GM21447 (cell line): ENCODE measurements at regions not wholly inside any gene's neighbourhood (a gene's known extent, or its start where the extent isn't known, plus 50 kb on each side); places are given as distances from the start of the nearest gene placed in this dataset.

Source experiments
- ATAC-seq: cut with Tn5 transposase; IDR thresholded peaks from one replicate; pipeline ENCODE4 v1.9.1; 2021; ENCODE audit not compliant: unreplicated experiment

DNA sequence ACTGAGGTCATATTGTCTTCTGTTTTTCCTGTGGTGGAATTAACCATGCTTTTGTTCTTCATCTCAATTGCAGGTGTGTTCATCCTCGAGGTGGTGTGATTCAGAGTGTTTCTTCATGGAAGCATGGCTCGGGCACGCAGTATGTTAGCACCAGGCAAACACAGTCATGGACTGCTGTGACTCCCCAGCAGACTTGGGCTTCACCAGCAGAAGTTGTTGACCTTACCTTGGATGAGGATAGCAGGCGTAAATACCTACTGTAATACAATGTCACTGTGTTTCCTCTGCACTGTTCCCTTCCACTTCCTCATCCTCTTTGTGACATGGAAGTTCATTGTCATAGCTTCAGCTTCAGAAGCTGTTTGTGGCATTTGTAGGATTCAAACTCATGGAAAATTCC is 158.7 kb downstream of the HAUS1 start:
- no peak for ATAC-seq

DNA sequence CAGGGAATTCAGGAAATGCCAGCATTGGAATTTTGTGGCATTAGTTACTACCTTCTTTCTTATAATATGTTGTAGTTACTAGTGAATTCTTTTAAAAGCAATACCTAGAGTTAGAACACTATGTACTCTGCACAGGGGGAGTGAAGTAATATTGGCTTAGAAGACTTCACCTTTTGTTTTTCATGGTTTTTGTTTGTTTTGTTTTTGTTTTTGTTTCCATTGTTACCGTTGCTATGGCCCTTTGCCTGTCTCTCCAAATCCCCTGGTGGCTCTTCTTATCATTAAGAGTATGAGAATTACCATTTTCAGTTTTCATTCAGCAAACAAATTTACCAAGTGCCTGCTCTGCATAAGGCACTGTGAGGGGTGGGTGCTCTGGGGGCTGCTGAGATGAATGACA is 160.1 kb downstream of the HAUS1 start:
- no peak for ATAC-seq

DNA sequence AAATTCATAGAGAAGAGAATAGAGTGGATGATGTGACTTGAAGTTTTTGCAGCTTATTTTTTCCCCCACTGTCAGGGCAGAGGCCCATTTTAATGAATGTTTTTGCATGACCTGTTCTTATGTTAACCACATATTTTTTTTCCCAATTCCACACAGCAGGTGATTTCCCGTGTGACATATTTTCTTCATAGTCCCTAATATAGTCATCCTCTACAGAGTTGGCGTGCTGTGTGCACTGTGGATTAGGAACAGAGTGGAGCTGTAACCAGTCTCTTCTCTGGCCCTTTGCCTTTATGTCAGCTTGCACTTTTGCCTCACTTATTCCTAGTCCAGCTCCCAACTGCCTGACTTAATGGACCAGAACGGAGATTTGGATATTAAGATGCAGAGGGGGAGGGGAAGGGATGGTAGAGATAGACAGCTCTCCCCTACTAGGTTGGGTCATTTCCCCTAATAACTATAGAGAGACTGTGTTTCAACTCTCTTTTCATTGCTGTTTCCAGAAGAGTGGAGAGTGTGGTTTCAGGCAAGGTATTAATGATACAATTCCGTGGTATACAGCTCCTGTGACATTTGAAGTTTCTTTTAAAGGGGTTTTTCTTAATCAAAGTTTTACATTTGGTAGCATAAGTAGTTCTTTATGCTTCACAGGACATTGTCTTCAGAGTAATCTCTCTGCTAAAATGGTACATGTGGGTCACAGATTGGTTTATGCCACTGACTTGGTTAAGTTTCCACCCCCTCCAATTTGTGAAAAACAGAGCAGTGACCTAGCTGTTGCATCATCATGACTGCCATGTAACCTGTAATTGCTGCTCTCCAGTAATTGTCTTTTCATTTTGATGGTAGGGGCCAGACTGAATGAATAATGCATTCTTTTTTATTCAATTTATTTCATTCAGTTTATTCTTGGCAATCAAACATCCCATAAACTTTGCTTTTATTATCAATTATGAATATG is 161.3 kb downstream of the HAUS1 start:
- ATAC-seq: no peak

DNA sequence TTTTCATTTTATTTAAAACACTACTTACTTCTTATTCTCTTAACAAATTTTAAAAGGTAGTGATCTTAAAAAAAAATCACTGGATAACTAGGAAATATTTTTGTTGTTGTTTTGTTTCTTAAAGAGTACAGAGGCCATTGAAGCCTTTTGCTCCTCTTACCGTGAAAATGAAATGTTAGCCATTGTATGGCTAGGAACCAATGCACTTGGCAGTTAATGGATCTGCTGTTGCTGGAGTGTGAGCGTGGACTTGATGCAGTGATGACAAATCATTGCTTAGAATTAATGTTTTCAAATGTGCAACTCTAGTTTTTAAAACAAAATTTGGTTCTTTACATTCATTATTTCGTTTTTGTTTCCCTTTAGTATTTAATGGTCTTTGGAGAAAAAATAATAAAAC is 162.3 kb downstream of the HAUS1 start:
- no peak for ATAC-seq

DNA sequence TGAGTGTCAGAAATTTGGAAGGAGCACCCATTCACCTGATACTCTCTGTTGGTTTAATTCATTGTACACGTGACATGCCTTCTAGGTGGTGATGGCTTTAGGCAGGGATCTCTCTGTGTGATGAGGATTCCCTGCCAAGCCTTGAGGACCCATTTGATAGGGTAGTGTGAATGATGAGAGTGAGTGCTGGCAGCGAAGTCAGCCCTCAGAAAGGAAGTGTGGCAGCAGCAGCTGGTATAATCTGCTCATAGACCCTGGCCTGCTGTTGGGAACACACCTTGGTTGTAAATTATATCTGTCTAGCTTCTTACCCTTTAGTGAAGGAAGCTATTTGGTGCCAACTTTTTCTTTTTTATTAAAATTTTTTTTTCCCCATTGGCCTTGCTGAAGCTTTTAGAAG is 164.5 kb downstream of the HAUS1 start:
- no peak for ATAC-seq

DNA sequence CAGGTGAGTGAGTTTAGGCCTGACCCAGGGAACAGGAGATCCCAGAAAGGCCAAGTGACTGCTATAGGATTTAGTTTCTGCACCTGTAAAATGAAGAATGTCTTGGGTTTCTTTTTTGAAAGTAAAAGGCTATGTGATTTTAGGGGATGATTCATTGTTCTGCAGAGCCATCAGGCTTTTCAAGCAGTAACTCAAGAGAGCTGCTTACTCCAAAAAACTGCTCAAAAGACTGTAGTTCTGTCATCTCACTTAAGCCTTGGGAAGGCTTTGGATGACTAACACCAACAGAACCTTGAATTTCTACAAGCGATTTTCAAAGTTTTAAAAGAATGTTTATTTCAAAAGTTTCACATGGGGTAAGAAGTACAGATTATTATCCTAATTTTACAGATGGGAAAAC is 165.1 kb downstream of the HAUS1 start:
- ATAC-seq: no peak

DNA sequence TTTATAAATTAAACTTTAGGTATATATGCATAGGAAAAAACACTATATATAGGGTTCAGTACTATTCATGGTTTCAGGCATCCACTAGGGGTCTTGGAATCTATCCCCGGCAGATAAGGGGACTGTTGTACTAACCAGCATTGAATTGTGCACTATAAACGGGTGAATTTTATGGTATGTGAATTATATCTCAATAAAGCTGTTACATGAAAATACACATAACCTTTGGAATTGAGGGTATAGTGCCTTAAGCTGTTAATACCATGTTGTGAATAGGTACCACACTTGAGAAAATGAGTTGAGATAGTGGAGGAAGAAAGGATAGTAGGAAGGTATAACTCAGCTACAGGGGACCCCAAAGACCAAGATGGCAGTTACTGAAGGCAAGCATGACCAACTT is 167.3 kb downstream of the HAUS1 start:
- no peak for ATAC-seq

DNA sequence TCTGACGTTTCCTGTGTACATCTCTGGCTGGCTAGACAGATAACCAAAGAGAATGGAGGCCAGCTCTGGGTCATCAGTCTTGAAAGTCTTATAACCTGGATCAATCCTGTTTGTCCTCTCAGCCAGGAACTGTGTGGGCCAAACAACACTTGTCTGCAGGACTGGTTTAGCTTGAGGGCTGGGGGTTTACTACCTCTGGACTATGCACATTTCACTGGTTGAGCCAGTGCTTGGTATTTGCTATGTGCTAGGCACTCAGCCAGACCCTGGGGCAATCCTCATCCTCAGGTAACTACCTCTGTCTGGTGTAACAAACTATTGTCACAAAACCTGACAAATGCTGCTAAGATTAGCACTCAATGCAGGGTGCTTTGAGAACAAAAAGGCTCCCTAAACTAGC is 169.7 kb downstream of the HAUS1 start:
- no peak for ATAC-seq

DNA sequence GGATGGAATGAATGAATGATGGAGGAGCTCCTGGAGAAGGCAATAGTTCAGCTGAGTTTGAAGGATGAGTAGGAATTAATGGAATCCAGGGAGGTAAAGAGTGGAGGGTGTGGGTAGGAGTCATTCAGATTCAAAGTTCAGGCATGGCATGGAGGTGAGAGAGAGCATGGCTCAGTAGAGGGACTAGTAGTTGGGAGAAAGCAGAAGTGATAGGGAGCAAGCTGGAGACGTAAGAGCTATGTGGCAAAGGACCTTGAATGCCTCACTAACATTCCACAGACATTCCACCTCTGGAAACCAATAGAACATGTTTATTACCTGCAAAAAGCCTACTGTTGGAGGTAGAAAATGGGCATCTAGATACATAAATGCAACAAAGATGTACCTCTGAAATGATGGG is 170.1 kb downstream of the HAUS1 start:
- ATAC-seq: no peak

DNA sequence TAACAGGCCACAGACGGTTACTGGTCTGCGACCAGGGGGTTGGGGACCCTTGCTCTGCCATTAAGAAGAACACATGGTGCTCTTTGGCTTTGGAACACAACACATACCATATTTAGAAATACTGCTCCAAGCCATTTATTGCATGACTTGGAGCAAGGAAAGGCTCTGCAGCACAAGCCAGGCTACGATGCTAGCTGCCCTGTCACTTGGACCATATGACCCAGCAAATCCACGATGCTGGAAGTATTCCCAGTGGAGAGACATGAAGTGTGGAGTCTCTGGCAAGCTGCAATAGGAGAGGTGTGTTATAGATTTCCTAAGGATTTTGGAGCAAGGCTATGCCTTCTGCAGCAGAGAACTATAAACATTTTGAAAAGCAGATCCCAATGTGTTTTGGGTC is 171.2 kb downstream of the HAUS1 start:
- no peak for ATAC-seq

DNA sequence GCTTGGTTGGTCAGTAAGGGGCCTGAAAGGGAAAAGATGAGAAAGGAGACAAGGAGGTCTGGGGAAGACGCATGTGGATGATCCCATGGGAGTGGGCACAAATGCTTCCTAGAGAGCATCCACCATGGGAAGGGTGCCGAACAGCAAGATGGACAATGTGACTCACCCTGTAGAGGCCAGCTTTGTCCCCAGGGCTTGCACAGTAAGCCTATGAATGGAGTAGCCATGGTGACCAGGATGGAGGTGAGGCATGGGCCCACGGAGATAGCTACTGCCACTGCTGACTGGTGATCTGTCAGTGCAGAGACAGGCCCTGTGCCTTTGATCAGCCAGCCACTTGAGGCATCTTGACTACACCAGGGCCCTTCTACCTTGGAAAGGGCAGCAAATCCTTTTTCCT is 172.6 kb downstream of the HAUS1 start:
- ATAC-seq: no peak

DNA sequence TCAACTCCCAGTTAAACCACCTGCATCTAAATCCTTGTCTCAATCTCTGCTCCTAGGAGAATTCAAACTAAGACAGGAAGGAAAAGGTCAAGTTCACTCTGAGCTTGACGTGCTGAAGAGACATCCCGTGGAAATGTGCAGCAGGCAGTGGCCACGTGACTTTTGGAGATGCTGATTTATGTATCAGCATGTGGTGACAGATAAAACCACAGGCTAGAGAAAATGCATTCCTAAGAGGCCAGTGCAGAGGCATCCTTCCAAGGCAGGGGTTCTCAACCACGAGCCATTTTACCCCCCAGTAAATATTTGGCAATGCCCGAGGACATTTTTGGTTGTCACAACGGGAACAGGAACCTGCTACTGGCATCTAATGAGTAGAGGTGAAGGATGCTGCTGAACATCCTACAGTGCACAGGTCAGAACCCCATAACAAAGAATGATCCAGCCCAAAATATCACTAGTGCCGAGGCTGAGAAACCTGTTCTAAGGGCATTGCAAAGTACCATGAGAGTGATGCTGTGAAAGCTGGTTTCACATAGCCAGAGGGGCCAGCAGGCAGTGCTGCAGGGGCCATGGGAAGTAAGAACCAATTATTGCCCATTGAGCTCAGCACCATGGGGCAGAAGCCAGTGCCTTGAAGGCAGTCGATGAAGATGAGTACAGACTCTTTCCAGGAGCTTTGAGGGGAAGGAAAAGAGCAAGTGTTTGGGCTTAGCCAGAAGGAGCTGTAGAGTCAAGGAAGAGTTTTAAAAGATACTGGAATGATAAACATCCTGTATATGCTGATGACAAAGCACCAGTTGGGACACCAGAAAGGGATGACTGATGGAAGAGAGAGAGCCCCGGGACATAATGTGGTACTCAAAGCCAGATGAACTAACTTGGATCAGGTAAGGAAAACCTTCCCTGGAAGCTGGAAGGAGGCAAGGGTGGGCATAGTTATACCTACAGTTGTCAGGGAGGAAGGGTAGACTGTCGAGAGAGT is 174.6 kb downstream of the HAUS1 start:
- no peak for ATAC-seq

DNA sequence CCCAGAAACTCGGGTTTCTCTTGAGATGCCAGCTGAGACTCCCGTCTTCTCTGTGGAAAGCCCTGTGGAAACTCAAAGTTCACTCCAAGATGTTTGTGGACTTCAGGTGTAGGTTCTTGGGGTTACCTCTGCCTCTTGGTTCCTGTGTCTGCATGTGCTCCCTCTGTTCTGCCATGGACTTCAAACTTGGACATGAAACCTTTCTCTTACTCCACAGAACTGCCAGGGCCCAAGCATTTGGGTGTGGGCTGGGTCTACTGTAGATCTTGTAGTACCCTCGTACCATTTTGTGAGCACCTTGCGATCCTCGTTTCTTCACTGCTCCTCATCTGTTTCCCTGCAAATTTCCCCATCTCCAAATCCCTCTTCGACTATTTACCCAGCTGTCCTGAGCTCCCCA is 175.5 kb downstream of the HAUS1 start:
- ATAC-seq: no peak

DNA sequence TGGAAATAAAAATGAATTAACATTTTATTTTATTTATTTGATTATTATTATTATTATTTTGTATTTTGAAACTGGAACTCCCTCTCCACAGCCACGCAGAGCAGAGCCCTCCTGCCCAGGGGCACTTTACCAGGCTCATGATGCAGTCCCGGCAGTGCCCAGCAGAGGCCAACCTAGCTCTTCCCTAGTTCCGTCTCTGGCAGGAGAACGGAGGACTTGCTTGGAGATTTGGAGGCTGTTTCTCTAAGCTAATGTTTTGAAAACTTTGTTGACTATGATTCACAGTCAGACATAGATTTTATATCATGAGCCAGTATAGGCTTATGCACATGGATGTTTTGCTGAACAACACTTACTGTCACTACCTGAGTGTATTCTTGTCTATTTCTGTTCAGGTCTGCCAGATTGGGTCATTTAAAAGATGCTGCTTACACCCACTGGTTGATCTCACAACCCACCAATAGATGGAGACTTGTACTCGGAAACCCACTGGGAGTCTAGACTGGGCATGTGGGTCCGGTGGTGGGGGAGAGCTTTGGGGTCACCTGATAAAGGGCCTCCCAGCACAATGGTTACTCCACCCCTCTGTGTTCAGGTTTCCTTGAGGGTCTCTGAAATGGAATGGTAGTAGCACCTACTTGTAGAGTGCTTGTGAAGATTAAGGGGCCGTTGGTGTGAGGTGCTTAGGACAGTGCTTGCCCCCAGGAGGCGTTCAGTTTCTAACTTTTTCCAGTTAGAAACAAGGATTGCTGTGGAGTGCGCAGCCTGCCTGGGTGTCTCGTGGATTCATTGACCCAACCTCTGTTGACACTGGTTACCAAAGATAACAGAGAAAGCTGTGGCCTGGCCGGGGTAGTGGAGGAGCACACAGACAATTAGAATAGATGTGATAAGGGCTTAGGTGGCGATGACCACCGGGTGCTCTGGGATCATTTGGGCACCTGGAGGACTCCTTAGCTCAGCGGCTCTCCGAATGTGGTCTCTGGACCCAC is 177.3 kb downstream of the HAUS1 start:
- ATAC-seq: peak; percentile 81

DNA sequence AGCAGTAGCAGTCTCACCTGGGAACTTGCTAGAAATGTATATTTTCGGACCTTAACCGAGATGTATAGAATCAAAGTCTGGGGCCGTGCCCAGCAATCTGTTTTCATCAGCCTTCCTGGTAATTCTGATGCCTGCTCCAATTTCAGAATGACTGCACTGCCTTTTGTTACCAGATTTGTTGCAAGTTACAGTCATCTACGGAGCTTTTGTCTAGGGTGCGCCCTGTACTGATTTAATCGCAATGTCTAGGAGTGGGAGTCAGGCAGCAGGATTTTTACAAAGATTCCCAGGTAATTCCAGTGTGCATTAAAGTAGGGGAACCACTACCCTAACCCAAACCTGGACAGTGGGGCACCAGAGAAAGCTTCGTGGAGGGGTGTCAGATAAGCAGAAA is 178.0 kb downstream of the HAUS1 start:
- ATAC-seq: no peak

DNA sequence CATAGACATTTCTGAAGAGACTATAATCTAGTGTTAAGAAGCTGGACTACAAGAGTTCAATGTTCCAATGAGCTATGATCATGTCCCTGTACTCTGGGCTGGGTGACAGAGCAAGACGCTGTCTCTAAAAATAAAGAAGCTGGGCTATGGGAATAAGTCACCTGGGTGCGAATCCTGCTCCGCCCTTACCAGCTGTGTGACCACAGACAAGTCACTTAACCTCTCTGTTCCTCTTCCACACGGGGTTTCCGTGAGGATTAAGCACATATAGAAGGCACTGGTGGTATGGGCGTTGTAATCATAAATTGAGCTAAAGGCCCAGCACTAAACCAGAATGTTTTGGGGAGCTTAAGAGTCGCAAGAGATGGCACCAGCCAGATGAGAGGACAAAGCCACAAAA is 178.5 kb downstream of the HAUS1 start:
- no peak for ATAC-seq

DNA sequence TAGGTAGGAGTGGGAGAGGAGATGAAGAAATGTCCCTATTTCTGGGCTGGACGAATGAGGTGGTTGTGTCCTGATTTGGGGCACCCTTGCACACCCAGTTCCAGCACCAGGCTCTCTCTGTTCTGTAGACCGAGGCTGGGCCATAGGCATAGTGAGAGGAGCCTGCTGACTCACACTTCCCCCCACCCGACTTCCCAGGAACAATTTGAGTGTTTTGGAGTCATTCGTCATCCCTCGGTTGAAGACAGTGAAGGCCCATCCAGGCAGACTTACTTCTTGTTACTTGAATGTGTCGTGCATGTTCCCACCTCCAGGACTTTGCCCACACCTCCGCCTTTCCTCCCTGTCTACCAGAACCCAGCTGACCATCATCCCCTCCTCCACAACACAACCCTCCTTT is 179.1 kb downstream of the HAUS1 start:
- no peak for ATAC-seq

DNA sequence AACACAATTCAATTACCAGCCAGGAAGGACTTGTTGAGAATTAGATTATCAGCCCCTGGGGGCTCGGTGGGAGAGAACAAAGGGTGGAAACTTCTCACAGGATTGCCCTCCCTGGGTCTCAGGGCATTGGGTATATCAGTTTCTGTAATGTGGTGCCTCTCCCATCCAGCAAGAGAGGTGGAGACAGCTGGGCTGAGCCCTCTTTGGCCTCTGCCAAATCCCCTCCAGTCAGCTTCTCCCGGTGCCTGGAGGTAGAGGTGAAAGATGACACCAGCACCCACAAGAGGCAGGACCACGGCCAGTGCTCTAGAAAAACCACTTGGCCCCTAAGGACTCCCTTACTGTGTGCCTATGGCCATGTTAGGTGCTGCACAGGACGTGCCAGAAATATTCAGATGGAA is 179.7 kb downstream of the HAUS1 start:
- no peak for ATAC-seq

DNA sequence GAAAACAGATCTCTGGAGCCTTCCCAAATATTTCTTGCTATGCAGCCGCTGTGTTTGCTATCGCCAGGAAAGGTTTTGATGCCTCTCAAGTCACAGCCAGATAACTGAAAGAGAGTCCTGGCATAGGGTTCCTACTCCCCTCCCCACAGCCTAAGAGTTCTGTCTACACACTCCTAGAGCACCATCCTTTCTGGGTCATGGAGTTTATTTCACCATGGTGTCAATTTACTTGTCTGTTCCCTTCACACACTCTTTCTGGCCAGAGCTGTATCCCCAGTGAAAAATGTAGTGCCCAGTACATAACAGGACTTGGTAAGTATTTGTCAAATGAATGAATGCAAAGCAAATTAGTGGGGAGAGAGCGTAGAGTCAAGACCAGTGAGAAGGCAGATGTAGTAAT is 185.3 kb downstream of the HAUS1 start:
- no peak for ATAC-seq

DNA sequence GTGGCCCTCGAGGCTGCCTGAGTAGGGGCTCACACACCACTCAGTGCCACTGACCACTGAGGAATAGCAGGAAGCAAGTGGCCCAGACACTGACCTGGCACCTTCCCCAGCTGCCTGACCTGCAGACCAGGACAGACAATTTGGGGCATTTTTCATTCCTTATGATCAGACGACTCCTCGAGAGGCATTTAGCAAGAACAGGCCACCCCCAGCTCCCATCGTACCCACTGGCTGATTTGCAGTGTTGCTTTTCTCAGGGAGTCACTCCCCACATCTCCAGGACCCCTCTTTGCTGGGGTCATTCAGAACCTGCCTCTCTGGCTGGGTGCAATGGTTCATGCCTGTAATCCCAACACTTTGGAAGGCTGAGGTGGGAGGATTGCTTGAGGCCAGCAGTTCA is 185.7 kb downstream of the HAUS1 start:
- ATAC-seq: no peak
